H9 (cell line): ENCODE measurements at regions not wholly inside any gene's neighbourhood (a gene's known extent, or its start where the extent isn't known, plus 50 kb on each side); places are given as distances from the start of the nearest gene placed in this dataset.

Experiments
- DNase-seq: peaks from one replicate; pipeline ENCODE4 v3.0.0-alpha.2; 2017
- H2AFZ ChIP-seq: one replicate; pipeline ENCODE4 v1.6.1; 2013; ENCODE audit warnings: mild to moderate bottlenecking, low read length, control low read depth, moderate library complexity
- H2AK5ac ChIP-seq: 2 replicates; pipeline ENCODE4 v1.6.1; 2013; ENCODE audit warnings: low read length, control low read depth, mixed read lengths; ENCODE audit not compliant: insufficient read length
- H2BK120ac ChIP-seq: one replicate; pipeline ENCODE4 v1.6.1; 2013; ENCODE audit warnings: low read depth, mild to moderate bottlenecking, low read length, control low read depth, inconsistent platforms; ENCODE audit not compliant: poor library complexity, severe bottlenecking
- H2BK12ac ChIP-seq: 2 replicates; pipeline ENCODE4 v1.6.1; 2013; ENCODE audit warnings: low read length, control low read depth, mixed read lengths, low read depth; ENCODE audit not compliant: insufficient read length
- H2BK15ac ChIP-seq: 2 replicates; pipeline ENCODE4 v1.6.1; 2013; ENCODE audit warnings: low read depth, low read length, control low read depth
- H2BK20ac ChIP-seq: one replicate; pipeline ENCODE4 v1.6.1; 2013; ENCODE audit warnings: low read depth, mild to moderate bottlenecking, low read length, control low read depth, inconsistent platforms; ENCODE audit not compliant: poor library complexity, severe bottlenecking
- H2BK5ac ChIP-seq: 2 replicates; pipeline ENCODE4 v1.6.1; 2013; ENCODE audit warnings: low read length, control low read depth, mixed read lengths; ENCODE audit not compliant: insufficient read length
- H3K14ac ChIP-seq: 2 replicates; pipeline ENCODE4 v1.6.1; 2013; ENCODE audit warnings: low read length, control low read depth; ENCODE audit not compliant: insufficient read depth
- H3K18ac ChIP-seq: 2 replicates; pipeline ENCODE4 v1.6.1; 2013; ENCODE audit warnings: low read depth, mild to moderate bottlenecking, mixed read lengths, low read length, control low read depth; ENCODE audit not compliant: insufficient read length
- H3K23ac ChIP-seq: 2 replicates; pipeline ENCODE4 v1.6.1; 2013; ENCODE audit warnings: low read length, control low read depth, mixed read lengths, low read depth; ENCODE audit not compliant: insufficient read length
- H3K23me2 ChIP-seq: 2 replicates; pipeline ENCODE4 v1.6.1; 2013; ENCODE audit warnings: low read depth, mild to moderate bottlenecking, mixed read lengths, low read length, control low read depth; ENCODE audit not compliant: insufficient read length, poor library complexity, severe bottlenecking
- H3K27ac ChIP-seq: 2 replicates; pipeline ENCODE4 v1.5.1; 2013; ENCODE audit warnings: low read length, control low read depth, mixed read lengths, low read depth; ENCODE audit not compliant: insufficient read length
- H3K27me3 ChIP-seq: 2 replicates; pipeline ENCODE4 v1.6.1; 2013; ENCODE audit warnings: low read length, control low read depth, inconsistent platforms; ENCODE audit not compliant: insufficient read depth
- H3K4ac ChIP-seq: 2 replicates; pipeline ENCODE4 v1.6.1; 2013; ENCODE audit warnings: low read depth, mild to moderate bottlenecking, control low read depth, inconsistent platforms, low read length, moderate library complexity
- H3K4me1 ChIP-seq: 2 replicates; pipeline ENCODE4 v1.6.1; 2013; ENCODE audit warnings: low read length, control low read depth, inconsistent platforms; ENCODE audit not compliant: insufficient read depth
- H3K4me2 ChIP-seq: 2 replicates; pipeline ENCODE4 v1.6.1; 2013; ENCODE audit warnings: low read length, control low read depth, mixed read lengths; ENCODE audit not compliant: insufficient read length, insufficient read depth
- H3K56ac ChIP-seq: 2 replicates; pipeline ENCODE4 v1.6.1; 2013; ENCODE audit warnings: low read depth, mild to moderate bottlenecking, mixed read lengths, low read length, control low read depth; ENCODE audit not compliant: insufficient read length
- H3K79me1 ChIP-seq: 2 replicates; pipeline ENCODE4 v1.6.1; 2013; ENCODE audit warnings: low read depth, mild to moderate bottlenecking, moderate library complexity, low read length, control low read depth, inconsistent platforms; ENCODE audit not compliant: insufficient read depth, poor library complexity, severe bottlenecking
- H3K79me2 ChIP-seq: 2 replicates; pipeline ENCODE4 v1.6.1; 2013; ENCODE audit warnings: low read length, control low read depth, inconsistent platforms; ENCODE audit not compliant: insufficient read depth
- H3K9ac ChIP-seq: 2 replicates; pipeline ENCODE4 v1.6.1; 2013; ENCODE audit warnings: low read length, control low read depth, mixed read lengths; ENCODE audit not compliant: insufficient read length; ENCODE audit errors: extremely low read depth
- H3K9me3 ChIP-seq: one replicate; pipeline ENCODE4 v1.6.1; 2013; ENCODE audit warnings: low read depth, low read length, inconsistent platforms; ENCODE audit not compliant: control insufficient read depth
- H3T11ph ChIP-seq: one replicate; pipeline ENCODE4 v1.6.1; 2013; ENCODE audit warnings: mild to moderate bottlenecking, low read length, control low read depth, inconsistent platforms
- H4K20me1 ChIP-seq: one replicate; pipeline ENCODE4 v1.6.1; 2013; ENCODE audit not compliant: control insufficient read depth, insufficient read length, insufficient read depth
- H4K5ac ChIP-seq: 2 replicates; pipeline ENCODE4 v1.6.1; 2013; ENCODE audit warnings: low read depth, mild to moderate bottlenecking, mixed read lengths, low read length, control low read depth; ENCODE audit not compliant: insufficient read length
- H4K8ac ChIP-seq: replicated peaks from 2 replicates; pipeline ENCODE4 v1.6.1; 2013; ENCODE audit warnings: low read length, control low read depth, mixed read lengths, low read depth; ENCODE audit not compliant: insufficient read length
- H4K91ac ChIP-seq: 2 replicates; pipeline ENCODE4 v1.6.1; 2013; ENCODE audit warnings: low read depth, mild to moderate bottlenecking, moderate library complexity, mixed read lengths, low read length, control low read depth; ENCODE audit not compliant: insufficient read length
- H3K27ac Mint-ChIP-seq, 3 experiments: 2 replicates in 2 of 3; 3 replicates in 1 of 3; pipeline ENCODE4 v1.8.0; 2020 to 2021; ENCODE audit warnings: mixed read lengths in 3 of 3, mild to moderate bottlenecking in 1 of 3, moderate library complexity in 1 of 3
- H3K27me3 Mint-ChIP-seq: 2 replicates; pipeline ENCODE4 v1.8.0; 2021; ENCODE audit warnings: low read depth, mild to moderate bottlenecking, moderate library complexity, mixed read lengths
- H3K36me3 Mint-ChIP-seq, 3 experiments: 2 replicates in 2 of 3; 3 replicates in 1 of 3; pipeline ENCODE4 v1.8.0; 2020 to 2021; ENCODE audit warnings: low read depth in 3 of 3, mixed read lengths in 3 of 3; ENCODE audit not compliant: insufficient read depth in 1 of 3
- H3K4me1 Mint-ChIP-seq, 2 experiments: 2 replicates each; pipeline ENCODE4 v1.8.0; 2020; ENCODE audit warnings: mixed read lengths in 2 of 2
- H3K4me3 Mint-ChIP-seq, 2 experiments: 2 replicates in 1 of 2; 3 replicates in 1 of 2; pipeline ENCODE4 v1.8.0; 2020 to 2021; ENCODE audit warnings: mild to moderate bottlenecking in 2 of 2, mixed read lengths in 2 of 2, moderate library complexity in 1 of 2
- H3K9me3 Mint-ChIP-seq, 2 experiments: 2 replicates in 1 of 2; 3 replicates in 1 of 2; pipeline ENCODE4 v1.8.0; 2020; ENCODE audit warnings: mild to moderate bottlenecking in 2 of 2, mixed read lengths in 2 of 2, moderate library complexity in 1 of 2
- CTCF ChIP-seq: fragments of 200-600 bp; sonication (generic); conservative IDR thresholded peaks from 3 replicates; pipeline ENCODE4 v1.8.0; 2021; ENCODE audit warnings: antibody characterized with exemption, mild to moderate bottlenecking
- WGBS: extraction: QIAGEN DNeasy Blood & Tissue Kit; methylation state at CpG from one replicate; pipeline ENCODE4 v1.1.7; 2013; ENCODE audit warnings: missing lambda C conversion rate, low lambda C conversion rate, mixed read lengths; ENCODE audit not compliant: insufficient read length; ENCODE audit errors: extremely low coverage; 5-methylcytosine and 5-hydroxymethylcytosine counted together

GRCh38 chr18:22607284-22607635 is 189.5 kb upstream of the CTAGE1 start:
- Histone ChIP-seq H2BK120ac (no peak overlapping the region), H3K4me2 (no peak overlapping the region), H4K20me1 (no peaks in the 10 kb centered on the region), H3K27ac (no peak overlapping the region), H2BK5ac (no peak overlapping the region), H2BK12ac (no peak overlapping the region), H3K27me3 (no peaks in the 10 kb centered on the region), H3K23ac (no peak overlapping the region), H3K9ac (no peak overlapping the region), H2AFZ (no peak overlapping the region), H3K18ac (no peak overlapping the region), H3K9me3 (no peaks in the 10 kb centered on the region), H4K5ac (no peak overlapping the region), H2AK5ac (no peak overlapping the region), H3K14ac (no peak overlapping the region), H3K4ac (no peak overlapping the region), H3K56ac (no peak overlapping the region), H4K8ac (no peak overlapping the region), H3K4me1 (no peaks in the 10 kb centered on the region), H3K79me2 (no peaks in the 10 kb centered on the region), H3K23me2 (no peaks in the 10 kb centered on the region), H3T11ph (no peak overlapping the region), H4K91ac (no peak overlapping the region), H2BK20ac (no peak overlapping the region), H2BK15ac (no peak overlapping the region), H3K79me1 (no peaks in the 10 kb centered on the region)
- H3K27me3 Mint-ChIP-seq, result no peaks in the 10 kb centered on the region; the same call in 1 of the 2 replicates
- H3K9me3 Mint-ChIP-seq, result no peaks in the 10 kb centered on the region
- peaks cover 9% of the 10 kb centered on the region in 2 experiments for H3K4me1 Mint-ChIP-seq
- DNase-seq, result no peak
- no peak overlapping the region; a peak in 1 of 7 replicates for H3K27ac Mint-ChIP-seq
- no CpG with 5 or more reads among the region's 6 CpGs for WGBS
- H3K4me3 Mint-ChIP-seq, result no peak overlapping the region
- no peaks in the 10 kb centered on the region for H3K36me3 Mint-ChIP-seq
- no peak for TF ChIP-seq CTCF
